Type B pancreatic cell (in vitro differentiated cells): ENCODE measurements at regions not wholly inside any gene's neighbourhood (a gene's known extent, or its start where the extent isn't known, plus 50 kb on each side); places are given as distances from the start of the nearest gene placed in this dataset.

Source experiments
- DNase-seq: peaks from one replicate; pipeline ENCODE4 v3.0.0; 2021; ENCODE audit warnings: mixed read lengths; ENCODE audit not compliant: unreplicated experiment; ENCODE audit errors: extremely low spot score
- H3K27ac Mint-ChIP-seq: 2 replicates; pipeline ENCODE4 v1.8.0; 2021; ENCODE audit warnings: mild to moderate bottlenecking, mixed read lengths
- H3K27me3 Mint-ChIP-seq: 2 replicates; pipeline ENCODE4 v1.8.0; 2021; ENCODE audit warnings: mixed read lengths
- H3K36me3 Mint-ChIP-seq: 2 replicates; pipeline ENCODE4 v1.8.0; 2021; ENCODE audit warnings: mixed read lengths
- H3K4me1 Mint-ChIP-seq: one replicate; pipeline ENCODE4 v1.8.0; 2021; ENCODE audit warnings: mixed read lengths; ENCODE audit not compliant: unreplicated experiment
- H3K4me3 Mint-ChIP-seq: 2 replicates; pipeline ENCODE4 v1.8.0; 2021; ENCODE audit warnings: mild to moderate bottlenecking, mixed read lengths
- H3K9me3 Mint-ChIP-seq: 2 replicates; pipeline ENCODE4 v1.8.0; 2021; ENCODE audit warnings: mixed read lengths
- CTCF ChIP-seq: fragments of 200-600 bp; sonication (generic); conservative IDR thresholded peaks from 2 replicates; pipeline ENCODE4 v1.5.0; 2021; ENCODE audit warnings: antibody characterized with exemption, mild to moderate bottlenecking

- H3K4me1 Mint-ChIP-seq, result peaks cover 5% of the 10 kb centered on the region
- no peak overlapping the region for H3K4me3 Mint-ChIP-seq
- H3K36me3 Mint-ChIP-seq, result no peaks in the 10 kb centered on the region
- no peak for TF ChIP-seq CTCF
- peaks cover 4% of the 10 kb centered on the region for H3K9me3 Mint-ChIP-seq
- DNase-seq, result no peak
- H3K27me3 Mint-ChIP-seq, result peaks cover 16% of the 10 kb centered on the region
- no peak overlapping the region for H3K27ac Mint-ChIP-seq
Observed at GRCh38 chr2:238743243-238744065, 104.4 kb upstream of the TWIST2 start.

- no peak overlapping the region for H3K27ac Mint-ChIP-seq
Observed at GRCh38 chr2:238744951-238745350, 102.9 kb upstream of the TWIST2 start.

GRCh38 chr2:238745997-238746396 is 101.9 kb upstream of the TWIST2 start:
- Mint-ChIP-seq H3K4me1 (peaks cover 5% of the 10 kb centered on the region), H3K4me3 (no peak overlapping the region), H3K36me3 (no peaks in the 10 kb centered on the region), H3K27ac (no peak overlapping the region), H3K9me3 (peaks cover 12% of the 10 kb centered on the region), H3K27me3 (peaks cover 18% of the 10 kb centered on the region)
- no peak for TF ChIP-seq CTCF
- no peak for DNase-seq

More at GRCh38 chr2:238744951-238745350, 102.9 kb upstream of the TWIST2 start:
- Mint-ChIP-seq H3K4me3 (no peak overlapping the region), H3K27me3 (peaks cover 18% of the 10 kb centered on the region), H3K9me3 (peaks cover 12% of the 10 kb centered on the region), H3K36me3 (no peaks in the 10 kb centered on the region), H3K4me1 (peaks cover 5% of the 10 kb centered on the region)
- no peak for TF ChIP-seq CTCF
- no peak for DNase-seq

- no peak for DNase-seq
- TF ChIP-seq CTCF, result no peak
- H3K9me3 Mint-ChIP-seq, result peaks cover 12% of the 10 kb centered on the region
- peaks cover 5% of the 10 kb centered on the region for H3K4me1 Mint-ChIP-seq
- H3K36me3 Mint-ChIP-seq, result no peaks in the 10 kb centered on the region
- H3K27ac Mint-ChIP-seq, result no peak overlapping the region
- H3K27me3 Mint-ChIP-seq, result peaks cover 18% of the 10 kb centered on the region
- no peak overlapping the region for H3K4me3 Mint-ChIP-seq
Observed at GRCh38 chr2:238747114-238747513, 100.8 kb upstream of the TWIST2 start.

- H3K27ac Mint-ChIP-seq, result no peak overlapping the region
- no peak overlapping the region for H3K4me3 Mint-ChIP-seq
- peaks cover 5% of the 10 kb centered on the region for H3K4me1 Mint-ChIP-seq
- no peaks in the 10 kb centered on the region for H3K36me3 Mint-ChIP-seq
- TF ChIP-seq CTCF, result no peak
- DNase-seq, result no peak
- H3K27me3 Mint-ChIP-seq, result peaks cover 18% of the 10 kb centered on the region
- peaks cover 12% of the 10 kb centered on the region for H3K9me3 Mint-ChIP-seq
Observed at GRCh38 chr2:238747557-238747956, 100.3 kb upstream of the TWIST2 start.
